GM19023 (cell line): ENCODE measurements at regions not wholly inside any gene's neighbourhood (a gene's known extent, or its start where the extent isn't known, plus 50 kb on each side); places are given as distances from the start of the nearest gene placed in this dataset.

Source experiments
- ATAC-seq: cut with Tn5 transposase; IDR thresholded peaks from one replicate; pipeline ENCODE4 v1.9.1; 2021; ENCODE audit warnings: mild to moderate bottlenecking, moderate library complexity; ENCODE audit not compliant: unreplicated experiment

DNA sequence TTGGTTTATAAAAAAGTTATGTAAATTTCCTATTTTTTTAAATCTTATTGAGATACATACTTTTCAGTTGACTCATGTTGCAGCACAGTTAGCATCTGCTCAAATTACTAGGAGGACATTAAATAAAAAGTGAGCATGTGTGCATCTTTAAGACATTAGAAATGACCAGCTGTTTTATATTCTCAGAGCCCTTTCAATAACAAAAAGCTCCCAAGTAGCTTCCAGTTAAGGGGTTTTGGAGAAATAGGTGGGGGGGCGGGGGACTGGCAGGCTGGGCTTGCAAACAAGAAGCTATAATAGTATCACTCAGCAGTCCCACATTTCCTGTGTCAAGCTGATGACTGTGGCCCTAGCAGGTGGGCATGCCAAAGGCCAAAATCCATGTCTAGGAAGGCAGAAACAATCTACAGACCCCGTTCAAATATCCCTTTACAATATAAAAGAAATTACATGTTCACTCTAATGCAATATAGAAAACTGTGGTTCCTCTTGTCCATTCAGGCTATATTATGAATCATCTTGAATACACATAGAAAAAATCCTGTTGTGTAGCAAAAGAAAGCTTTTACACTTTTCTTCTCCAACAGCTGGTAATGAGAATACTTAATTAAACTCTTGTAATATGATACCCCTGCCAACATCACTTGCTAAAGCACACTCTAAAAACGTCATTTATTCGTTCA is 1713.2 kb upstream of the SLC10A2 start:
- no peak for ATAC-seq

DNA sequence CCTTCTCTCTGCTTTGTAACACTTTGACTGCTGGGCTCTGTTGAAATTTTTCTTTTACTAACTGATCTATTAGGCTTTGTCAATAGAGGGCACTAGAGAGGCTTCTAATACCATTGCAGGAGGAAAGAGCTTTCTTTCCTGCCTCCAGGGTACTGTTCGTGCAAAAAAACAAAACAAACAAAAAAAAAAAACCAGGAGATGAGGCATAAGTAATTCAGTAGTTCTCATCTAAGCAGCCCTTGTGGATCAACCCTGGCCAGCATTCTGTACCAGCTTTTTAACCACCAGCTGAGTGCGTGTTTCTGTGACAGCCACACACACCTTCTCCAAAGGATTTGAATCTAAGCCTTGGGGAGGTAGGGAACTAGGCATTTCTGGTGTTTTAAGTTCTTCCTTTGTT is 1707.6 kb upstream of the SLC10A2 start:
- no peak for ATAC-seq

DNA sequence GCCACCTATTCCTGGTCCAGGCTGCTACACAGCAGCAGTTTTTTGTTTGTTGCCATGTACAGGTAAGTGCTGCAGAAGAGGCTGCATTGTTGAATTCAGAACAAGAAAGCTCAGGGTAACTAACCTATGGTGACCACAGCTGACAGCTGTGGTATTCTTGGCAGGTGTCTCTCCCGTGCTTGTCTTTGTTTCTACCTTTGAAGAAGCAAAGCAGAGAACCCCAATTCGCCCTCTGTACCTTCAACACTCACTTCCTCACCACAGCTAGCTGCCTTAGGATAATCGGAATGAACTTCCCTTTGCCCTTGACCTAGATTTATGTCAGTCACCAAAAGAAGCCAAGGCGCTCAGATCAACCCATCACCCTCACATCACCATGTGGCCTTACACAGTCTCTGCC is 1703.3 kb upstream of the SLC10A2 start:
- ATAC-seq = no peak

DNA sequence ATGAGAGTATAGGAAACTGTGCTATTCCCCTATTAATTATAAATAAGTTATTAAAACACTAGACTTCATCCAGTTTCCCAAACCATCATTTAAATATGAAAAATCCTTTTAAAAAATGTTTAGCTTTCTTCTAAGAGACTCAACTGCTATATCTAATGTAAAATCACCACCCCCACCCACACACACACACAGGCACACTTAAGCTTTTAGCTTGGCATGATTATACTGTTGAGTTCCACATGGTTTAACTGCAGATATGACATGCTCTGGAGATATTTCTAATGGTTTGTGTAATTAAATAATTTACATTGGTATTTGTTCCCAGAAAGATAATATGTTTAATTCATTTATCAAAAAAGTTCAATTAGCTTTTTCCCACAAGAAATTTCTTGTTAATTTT is 1700.1 kb upstream of the SLC10A2 start:
- no peak for ATAC-seq

DNA sequence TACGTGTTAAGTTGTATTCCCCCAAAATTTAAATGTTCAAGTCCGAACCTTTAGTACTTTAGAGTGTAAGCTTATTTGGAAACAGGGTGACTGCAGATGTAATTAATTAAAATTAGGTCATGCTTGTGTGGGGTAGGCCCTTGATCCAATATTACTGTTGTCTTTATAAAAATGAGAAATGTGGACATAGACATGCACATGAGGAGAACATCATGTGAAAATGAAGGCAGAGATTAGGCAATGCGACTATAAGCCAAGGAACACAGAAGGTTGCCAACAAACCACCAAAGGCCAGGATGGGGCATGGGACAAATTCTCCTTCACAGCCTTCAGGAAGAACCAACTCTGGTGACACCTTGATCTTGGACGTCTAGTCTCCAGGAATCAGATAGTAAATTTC is 1698.4 kb upstream of the SLC10A2 start:
- no peak for ATAC-seq

DNA sequence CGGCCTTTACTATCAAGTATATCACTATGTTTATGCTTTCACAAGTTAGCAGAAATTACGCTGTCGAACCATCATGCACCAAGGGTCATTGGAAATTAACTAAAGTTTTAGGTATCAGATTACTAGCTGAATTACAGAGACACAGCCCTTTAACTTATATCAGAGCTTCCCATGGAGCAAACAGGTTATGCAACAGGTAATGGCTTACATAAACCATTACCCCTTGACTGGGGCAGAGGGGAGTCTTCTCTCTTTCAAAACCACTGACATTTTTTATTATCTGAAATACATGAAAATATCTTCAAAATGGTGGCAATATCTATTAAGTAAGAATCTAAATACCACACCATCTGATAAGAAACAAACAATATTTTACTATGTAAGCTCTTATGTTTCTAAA is 1692.9 kb upstream of the SLC10A2 start:
- ATAC-seq = no peak

DNA sequence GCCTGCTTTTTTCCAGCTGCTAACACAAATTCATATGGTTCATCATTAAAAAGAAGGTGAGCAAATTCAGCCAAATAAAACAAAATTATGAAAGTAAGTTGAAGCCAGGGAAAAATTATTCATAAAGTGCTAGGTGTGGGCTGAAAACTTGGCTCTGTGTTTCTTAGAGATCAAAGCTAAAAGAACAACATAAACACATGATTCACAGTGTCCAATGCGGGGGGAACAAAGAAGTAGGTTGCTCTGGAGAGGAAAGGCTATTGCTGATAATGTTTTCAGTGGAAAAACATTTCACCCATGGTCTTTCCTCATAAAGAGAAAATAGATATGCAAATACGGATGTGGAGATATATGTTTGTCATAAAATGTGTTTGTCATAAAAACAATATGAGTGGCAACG is 1691.5 kb upstream of the SLC10A2 start:
- no peak for ATAC-seq

DNA sequence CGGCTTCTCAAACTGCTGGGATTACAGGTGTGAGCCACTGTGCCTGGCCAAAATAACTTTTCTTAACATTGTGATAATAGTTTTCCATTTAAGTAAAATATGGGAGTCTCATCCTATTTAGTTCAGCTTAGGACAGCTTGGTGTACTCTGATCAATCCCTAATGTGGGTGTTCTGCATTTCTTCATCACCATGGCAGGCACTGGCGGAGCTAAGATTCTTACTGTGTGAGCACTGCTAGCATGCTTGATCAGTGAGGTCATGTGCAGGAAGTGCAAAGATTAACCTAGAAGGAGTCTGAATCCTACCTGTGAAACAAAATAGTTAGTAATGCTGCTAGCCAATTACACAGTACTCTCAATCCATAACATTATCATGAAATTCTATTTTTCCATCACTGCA is 1684.2 kb upstream of the SLC10A2 start:
- ATAC-seq = no peak

DNA sequence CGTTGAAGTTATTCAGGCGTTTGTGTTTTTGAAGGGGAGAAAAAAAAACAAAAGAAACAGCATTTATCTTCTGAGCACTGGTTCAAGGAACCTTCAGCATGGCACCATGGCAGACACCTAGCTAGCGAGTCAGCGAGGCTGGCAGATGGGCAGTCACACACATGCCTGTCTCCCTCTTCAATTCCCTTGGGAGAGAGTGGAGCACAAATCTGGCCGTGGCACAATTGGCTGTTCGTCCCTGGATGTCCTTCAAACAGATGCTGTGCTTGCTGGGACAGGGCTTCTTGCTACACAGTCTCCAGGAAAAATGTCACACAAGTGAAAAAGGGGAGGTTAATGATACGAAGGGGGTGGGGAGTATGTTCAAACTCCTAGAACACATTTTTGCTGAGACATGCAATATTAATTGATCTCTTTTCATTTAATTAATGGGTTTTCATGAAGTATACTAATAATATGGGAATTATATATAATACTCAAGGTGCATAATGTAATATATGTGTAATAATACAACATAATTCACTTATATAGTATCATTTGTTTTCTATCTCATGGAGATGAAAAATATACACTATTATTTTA is 1674.5 kb upstream of the SLC10A2 start:
- ATAC-seq = no peak

DNA sequence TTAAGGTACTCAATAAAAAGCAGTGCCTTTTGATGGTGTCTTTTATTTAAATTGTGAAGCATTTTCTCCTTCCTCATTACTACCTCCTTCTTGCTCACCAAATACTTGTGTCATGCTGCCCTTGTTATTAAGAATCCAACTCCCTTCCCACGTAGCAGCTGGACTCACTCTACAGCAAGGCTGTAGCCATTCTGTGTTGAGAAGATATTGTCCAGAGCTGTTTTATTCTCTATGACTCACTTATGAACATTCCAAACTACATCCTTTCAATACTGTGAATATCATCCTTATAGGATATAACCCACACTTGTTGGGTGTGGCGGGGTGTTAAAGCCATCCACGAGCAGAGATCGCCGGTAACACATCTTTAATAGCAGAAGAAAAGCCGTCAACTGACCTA is 1671.5 kb upstream of the SLC10A2 start:
- no peak for ATAC-seq

DNA sequence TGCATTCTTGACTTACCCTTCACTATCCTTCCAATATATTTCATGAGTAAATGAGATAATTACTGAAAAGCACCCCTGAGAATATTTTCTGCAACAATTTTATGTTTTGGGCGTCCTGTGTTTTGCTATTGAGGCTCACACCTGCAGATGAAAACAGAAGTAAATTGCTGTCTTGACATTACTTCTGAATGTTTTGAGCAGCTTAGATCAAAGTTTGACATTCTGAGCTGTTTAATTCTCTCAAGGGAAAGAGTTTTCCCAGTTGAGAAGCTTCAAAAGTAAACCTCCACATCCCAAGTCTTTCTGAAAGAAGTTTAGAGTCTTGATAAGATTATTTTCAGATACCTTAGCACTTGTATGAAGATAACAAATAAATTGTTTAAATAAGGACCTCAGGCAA is 1667.2 kb upstream of the SLC10A2 start:
- no peak for ATAC-seq

DNA sequence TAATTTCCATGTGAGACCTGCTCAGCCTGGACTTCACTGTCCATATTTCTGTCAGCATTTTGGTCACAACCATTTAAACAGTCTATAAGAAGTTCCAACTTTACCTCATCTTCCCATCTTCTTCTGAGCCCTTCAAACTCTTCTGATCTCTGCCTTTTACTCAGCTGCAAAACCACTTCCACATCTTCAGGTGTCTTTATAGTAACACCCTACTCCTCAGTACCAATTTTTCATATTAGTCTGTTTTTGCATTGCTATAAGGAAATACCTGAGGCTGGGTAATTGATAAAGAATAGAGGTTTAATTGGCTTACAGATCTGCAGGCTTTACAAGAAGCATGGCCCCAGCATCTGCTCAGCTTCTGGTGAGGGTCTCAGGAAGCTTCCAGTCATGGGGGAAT is 1648.9 kb upstream of the SLC10A2 start:
- no peak for ATAC-seq

DNA sequence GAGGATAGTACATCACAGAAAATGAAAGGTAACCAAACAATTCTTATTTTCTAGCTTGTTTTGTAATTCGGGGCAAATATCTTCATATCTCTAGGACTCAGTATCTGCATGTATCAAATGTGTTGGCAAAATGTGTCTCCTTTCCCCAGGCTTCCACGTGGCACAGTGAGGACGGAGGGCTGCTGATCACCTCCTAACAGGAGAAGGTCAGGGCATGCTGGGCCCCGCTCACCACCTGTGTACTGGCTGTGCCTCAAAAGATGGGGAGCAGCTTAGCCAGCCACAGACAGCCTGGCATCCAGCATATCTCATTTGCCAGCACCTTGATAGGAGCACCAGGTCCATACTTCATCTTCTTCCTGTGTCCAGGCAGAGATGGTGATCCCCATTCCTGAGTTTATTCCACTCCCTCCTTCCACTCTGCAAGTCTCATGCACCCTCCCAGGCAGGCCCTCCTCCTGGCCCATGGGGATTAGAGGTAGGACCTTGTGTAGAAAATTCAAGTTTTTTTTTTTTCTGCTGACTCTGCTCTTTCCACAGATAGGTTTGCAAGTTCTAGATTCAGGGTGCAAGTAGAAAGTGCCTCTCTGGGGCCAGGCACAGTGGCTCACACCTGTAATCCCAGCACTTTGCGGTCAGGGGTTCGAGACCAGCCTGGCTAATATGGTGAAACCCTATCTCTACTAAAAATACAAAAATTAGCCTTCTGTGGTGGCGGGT is 1639.0 kb upstream of the SLC10A2 start:
- no peak for ATAC-seq

DNA sequence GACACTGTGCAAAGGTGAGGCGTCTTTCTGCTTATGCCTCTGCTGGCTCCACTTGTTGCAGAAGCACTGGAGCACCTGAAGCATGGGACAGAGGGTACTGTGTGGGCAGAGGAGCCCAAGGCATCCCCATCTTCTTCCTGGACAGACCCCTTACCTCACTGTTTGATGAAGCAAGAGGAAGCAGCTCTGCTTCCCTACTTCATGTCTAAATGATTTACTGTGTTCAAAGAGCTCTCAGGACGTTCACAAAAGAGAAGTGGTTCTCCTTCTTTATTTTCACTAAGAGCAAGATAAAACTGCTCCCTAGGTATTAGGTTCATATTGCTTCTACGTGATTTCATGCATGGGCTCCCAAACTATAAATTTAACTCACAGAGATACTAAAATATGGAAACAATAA is 1635.4 kb upstream of the SLC10A2 start:
- no peak for ATAC-seq

DNA sequence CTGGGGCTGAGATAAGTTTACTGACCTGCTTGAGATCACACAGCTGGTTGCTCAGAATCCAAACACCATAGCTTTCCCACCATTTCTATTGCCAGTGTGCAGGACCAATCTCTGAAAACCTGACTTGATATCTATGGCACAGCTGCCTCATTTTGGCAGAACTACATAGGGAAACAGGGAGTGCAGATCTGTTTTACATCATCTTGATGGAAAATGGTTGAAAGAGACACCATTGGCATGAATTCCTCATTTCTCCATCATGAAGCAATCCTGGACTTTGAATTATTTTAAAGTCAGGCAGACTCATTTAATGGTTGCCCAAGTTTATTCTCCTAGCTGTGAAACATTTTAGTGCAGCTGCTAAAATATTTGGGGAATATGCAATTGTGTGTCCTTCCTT is 1628.2 kb upstream of the SLC10A2 start:
- no peak for ATAC-seq

DNA sequence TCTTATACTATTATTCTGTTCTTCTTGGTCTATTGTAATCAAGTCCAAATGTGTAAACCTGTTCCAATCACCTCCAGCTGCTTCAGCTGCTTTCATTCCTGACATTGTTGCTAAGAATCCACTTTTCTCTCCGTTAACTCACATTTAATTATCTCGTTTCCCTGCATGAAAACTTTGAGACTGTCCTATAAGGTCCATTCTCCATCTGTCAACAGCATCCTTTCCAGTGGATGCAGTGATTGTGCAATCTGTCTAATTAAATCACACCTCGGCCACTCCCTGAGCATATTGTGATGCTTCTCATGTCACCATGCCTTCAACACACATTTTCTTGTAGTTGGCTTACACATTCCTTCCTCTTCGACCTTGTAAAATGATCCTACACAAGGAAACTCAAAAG is 1626.9 kb upstream of the SLC10A2 start:
- ATAC-seq = no peak

DNA sequence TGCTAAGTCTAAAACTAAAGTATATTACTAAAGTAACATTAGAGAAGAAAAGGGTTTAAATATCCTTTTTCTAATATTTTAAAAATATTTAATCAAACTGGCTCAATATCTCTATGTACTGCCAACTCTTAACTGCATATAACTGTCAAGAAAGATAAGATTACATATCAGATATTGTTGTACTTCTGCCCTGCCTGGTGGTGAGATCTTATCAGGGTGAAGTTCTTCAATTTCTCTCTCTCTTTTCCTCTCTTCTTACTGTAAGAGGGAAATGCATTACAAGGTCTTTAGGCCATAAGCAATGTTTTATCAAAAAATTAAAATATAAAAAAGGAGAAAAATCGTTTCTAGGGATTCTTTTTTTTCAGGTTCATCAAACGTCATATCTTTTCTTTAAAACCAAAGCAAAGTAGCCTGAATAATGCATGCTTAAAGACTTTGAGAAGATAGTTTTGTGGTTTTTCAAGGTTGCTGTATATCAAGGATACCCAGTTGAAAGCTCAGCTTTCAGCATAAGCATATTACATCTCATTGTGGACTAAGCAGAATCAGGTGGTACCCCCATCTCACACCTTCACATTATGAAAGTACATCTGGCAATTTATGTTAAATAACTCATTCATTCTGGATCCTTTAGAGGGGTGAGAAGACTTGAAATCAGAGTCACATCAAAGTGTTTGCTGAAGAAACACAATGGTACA is 1625.7 kb upstream of the SLC10A2 start:
- no peak for ATAC-seq

DNA sequence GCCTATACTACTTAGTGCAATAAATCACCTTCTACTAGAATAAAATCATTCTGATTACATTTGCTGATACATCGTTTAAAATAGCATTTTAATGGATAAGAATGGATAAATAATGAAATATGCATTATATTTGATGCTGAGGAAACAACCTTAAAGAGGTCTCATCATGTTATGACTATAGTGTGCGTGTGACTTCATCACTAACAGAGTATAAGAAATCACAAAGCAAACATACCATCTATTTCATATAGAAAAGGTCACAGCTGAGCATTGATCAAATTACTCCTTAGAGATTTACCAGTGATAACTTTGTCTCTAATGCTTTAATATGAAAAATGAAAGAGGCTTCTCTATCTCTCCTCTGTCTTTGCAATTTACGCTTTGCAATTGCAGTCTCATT is 1620.3 kb upstream of the SLC10A2 start:
- no peak for ATAC-seq

DNA sequence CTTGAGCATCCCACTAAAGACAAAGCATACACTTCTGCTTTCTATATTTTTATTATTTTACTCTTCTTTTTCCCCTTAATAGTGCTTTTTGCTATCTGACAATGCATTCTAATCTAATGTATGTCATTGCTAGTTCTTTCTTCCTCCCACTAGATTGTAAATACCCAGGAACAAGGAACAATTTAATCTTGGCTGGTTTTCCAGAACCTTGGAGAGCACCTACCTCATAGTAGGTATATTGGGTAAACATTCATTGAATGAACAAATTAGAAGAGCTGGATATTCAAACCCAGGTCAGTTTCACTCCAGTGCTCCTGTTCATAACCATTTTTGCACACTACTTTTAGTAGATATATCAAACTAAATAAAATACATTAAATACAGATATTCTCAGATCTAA is 1617.6 kb upstream of the SLC10A2 start:
- no peak for ATAC-seq

DNA sequence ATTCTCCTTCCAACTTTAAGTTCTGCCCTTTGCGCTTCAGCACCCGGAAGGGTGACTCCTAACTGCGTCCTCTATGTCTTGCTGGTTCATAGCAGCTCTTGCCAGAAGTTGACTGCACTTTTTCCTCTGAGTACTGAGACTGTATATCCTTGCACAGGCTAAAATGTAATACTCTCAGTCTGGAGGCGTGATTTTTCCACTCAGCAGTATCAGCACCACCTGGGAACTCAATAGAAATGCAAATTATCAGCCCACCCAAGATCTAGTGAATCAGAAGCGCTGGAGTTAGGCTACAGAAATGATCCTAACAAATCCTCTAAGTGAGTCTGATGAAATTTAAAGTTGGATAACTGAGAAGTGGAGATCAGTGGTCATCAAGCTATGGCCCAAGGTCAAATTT is 1611.9 kb upstream of the SLC10A2 start:
- ATAC-seq = no peak

DNA sequence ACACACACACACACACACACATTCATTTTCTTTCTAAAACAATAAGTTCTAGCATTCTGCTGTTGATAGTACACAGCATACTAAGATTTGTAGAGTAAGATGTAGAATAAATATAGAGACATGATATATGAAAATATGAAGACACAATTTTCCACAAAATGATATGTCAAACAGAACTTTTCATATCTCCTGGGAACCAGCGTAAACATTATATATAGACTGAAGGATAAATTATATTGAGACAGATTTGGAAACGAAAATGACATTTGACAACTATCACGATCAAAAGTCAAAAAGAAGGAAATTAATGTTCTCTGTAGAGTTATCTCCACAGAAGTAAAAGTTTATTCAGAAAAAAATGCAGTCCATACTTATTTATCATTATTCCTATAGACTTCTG is 1605.7 kb upstream of the SLC10A2 start:
- ATAC-seq = no peak

DNA sequence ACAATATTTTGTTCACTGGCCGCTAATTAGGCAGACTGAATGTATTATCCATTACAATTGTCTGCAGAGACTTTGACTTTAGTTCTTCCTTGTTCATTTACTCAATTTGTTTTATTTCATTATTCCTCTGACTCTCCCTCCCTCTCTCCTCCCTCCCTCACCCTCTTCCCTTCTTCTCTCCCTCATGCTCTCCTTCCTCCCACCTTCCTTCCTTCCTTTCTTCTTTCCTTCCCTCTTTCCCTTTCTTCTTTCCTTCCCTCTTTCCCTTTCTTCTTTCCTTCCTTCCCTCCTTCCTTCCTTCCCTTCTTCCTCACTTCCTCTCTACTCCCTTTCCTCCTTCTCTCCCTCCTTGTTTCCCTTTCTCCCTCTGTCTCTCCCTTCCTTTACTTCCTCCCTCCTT is 1591.0 kb upstream of the SLC10A2 start:
- ATAC-seq = no peak
